Neuronal stem cell (in vitro differentiated cells): ENCODE measurements at regions not wholly inside any gene's neighbourhood (a gene's known extent, or its start where the extent isn't known, plus 50 kb on each side); places are given as distances from the start of the nearest gene placed in this dataset.

Source experiments
- DNase-seq: peaks from one replicate; pipeline ENCODE4 v3.0.0-alpha.2; 2013; ENCODE audit warnings: low spot score
- H2AFZ ChIP-seq: one replicate; pipeline ENCODE4 v1.6.1; 2013; ENCODE audit warnings: mild to moderate bottlenecking, low read length, inconsistent platforms
- H2AK5ac ChIP-seq: 2 replicates; pipeline ENCODE4 v1.6.1; 2013; ENCODE audit warnings: low read depth, mild to moderate bottlenecking, inconsistent platforms, low read length, moderate library complexity, mixed read lengths
- H2BK120ac ChIP-seq: 2 replicates; pipeline ENCODE4 v1.6.1; 2013; ENCODE audit warnings: low read depth, mild to moderate bottlenecking, inconsistent platforms, low read length, moderate library complexity, mixed read lengths
- H2BK12ac ChIP-seq: one replicate; pipeline ENCODE4 v1.6.1; 2013; ENCODE audit warnings: low read length, inconsistent platforms
- H2BK15ac ChIP-seq: 2 replicates; pipeline ENCODE4 v1.6.1; 2013; ENCODE audit warnings: mild to moderate bottlenecking, low read length, inconsistent platforms, mixed read lengths
- H2BK5ac ChIP-seq: one replicate; pipeline ENCODE4 v1.6.1; 2013; ENCODE audit warnings: inconsistent platforms, mild to moderate bottlenecking, low read length, moderate library complexity
- H3K14ac ChIP-seq: one replicate; pipeline ENCODE4 v1.6.1; 2013; ENCODE audit warnings: low read length, inconsistent platforms
- H3K18ac ChIP-seq: 2 replicates; pipeline ENCODE4 v1.6.1; 2013; ENCODE audit warnings: low read length, inconsistent platforms
- H3K23ac ChIP-seq: 2 replicates; pipeline ENCODE4 v1.6.1; 2013; ENCODE audit warnings: low read depth, mild to moderate bottlenecking, mixed read lengths, low read length, inconsistent platforms; ENCODE audit not compliant: poor library complexity
- H3K27ac ChIP-seq: replicated peaks from 3 replicates; pipeline ENCODE4 v1.5.1; 2013; ENCODE audit warnings: low read length, inconsistent platforms
- H3K27me3 ChIP-seq, 3 experiments: 2 replicates each; pipeline ENCODE4 v1.6.1; 2013; ENCODE audit warnings: low read length in 3 of 3, mild to moderate bottlenecking in 2 of 3, inconsistent platforms in 1 of 3, low read depth in 1 of 3, mixed read lengths in 1 of 3, moderate library complexity in 1 of 3; ENCODE audit not compliant: control insufficient read depth in 3 of 3, insufficient read depth in 3 of 3
- H3K36me3 ChIP-seq, 2 donors: replicated peaks in 1 of 2; 2 replicates each; pipeline ENCODE4 v1.6.1; 2013; ENCODE audit warnings: low read length in 2 of 2; ENCODE audit not compliant: control insufficient read depth in 2 of 2, insufficient read depth in 2 of 2
- H3K4ac ChIP-seq: 2 replicates; pipeline ENCODE4 v1.6.1; 2013; ENCODE audit warnings: inconsistent platforms, mild to moderate bottlenecking, low read length, moderate library complexity
- H3K4me1 ChIP-seq, 2 donors: 1 replicate in 1 of 2; 2 replicates in 1 of 2; pipeline ENCODE4 v1.6.1; 2013; ENCODE audit warnings: low read length in 2 of 2, low read depth in 1 of 2; ENCODE audit not compliant: control insufficient read depth in 2 of 2, insufficient read depth in 1 of 2
- H3K4me2 ChIP-seq: one replicate; pipeline ENCODE4 v1.6.1; 2013; ENCODE audit warnings: mild to moderate bottlenecking, low read length, inconsistent platforms; ENCODE audit not compliant: insufficient read depth, poor library complexity, severe bottlenecking
- H3K4me3 ChIP-seq, 2 donors: 2 replicates each; pipeline ENCODE4 v1.5.1; 2013; ENCODE audit warnings: low read length in 2 of 2, mild to moderate bottlenecking in 2 of 2, inconsistent platforms in 1 of 2, moderate library complexity in 1 of 2
- H3K79me1 ChIP-seq: one replicate; pipeline ENCODE4 v1.6.1; 2013; ENCODE audit warnings: low read depth, mild to moderate bottlenecking, inconsistent platforms, low read length, moderate library complexity
- H3K9ac ChIP-seq: one replicate; pipeline ENCODE4 v1.6.1; 2013; ENCODE audit warnings: mild to moderate bottlenecking, low read depth, low read length, inconsistent platforms; ENCODE audit not compliant: poor library complexity
- H3K9me3 ChIP-seq, 2 donors: replicated peaks in 1 of 2; 2 replicates each; pipeline versions ENCODE3 to v1.6.1; 2013; ENCODE audit warnings: low read length in 2 of 2, mild to moderate bottlenecking in 2 of 2, inconsistent platforms in 1 of 2, low read depth in 1 of 2, mixed read lengths in 1 of 2, moderate library complexity in 1 of 2; ENCODE audit not compliant: control insufficient read depth in 2 of 2, insufficient read depth in 1 of 2
- H4K8ac ChIP-seq: one replicate; pipeline ENCODE4 v1.6.1; 2013; ENCODE audit warnings: low read depth, mild to moderate bottlenecking, inconsistent platforms, low read length, moderate library complexity
- H4K91ac ChIP-seq: one replicate; pipeline ENCODE4 v1.6.1; 2013; ENCODE audit warnings: low read length, low read depth, mild to moderate bottlenecking, inconsistent platforms; ENCODE audit not compliant: poor library complexity
- WGBS, 2 donors: extraction: QIAGEN DNeasy Blood & Tissue Kit; methylation state at CpG; one replicate each; pipeline ENCODE4 v1.1.7; 2013; ENCODE audit warnings: missing lambda C conversion rate in 2 of 2, mixed read lengths in 1 of 2; ENCODE audit not compliant: insufficient read length in 2 of 2, insufficient replicate concordance in 1 of 2; ENCODE audit errors: extremely low coverage in 2 of 2; 5-methylcytosine and 5-hydroxymethylcytosine counted together

DNA sequence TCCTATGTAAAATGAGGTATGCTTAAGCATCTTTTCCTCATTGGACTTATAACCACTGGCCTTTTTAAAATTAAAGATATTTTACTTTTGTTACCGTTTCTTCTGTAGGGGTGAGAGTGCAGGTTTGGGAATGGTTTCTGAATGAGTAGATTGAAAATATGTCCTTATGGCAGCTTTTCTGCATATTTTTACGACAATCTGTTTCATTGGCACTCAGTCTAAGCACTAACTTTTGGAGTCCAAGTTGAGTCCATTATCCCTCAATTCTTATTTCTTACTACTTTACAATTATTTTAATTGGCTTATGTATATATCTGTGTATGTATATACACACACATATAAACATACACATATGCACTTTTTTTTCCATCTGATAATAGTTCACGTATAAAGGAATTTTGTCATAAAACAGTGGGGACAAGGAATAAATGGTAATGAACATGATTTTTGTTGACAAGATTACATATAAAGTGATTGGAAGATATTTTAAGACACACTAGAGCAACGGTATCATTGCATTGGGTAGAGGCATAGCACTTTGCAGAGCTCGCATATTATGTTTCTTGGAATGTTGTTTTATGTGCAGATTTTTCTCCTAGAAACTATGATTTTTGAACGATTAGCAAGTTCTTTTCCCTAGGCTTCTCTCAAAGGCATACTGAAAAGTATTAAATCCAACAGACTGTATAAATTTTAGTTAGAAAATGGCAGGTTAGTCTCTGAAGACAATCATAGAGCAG is 133.0 kb downstream of the FAT4 start:
- no peaks in the 10 kb centered on the region for H3K27me3 ChIP-seq

GRCh38 chr4:125456075-125456474 is 141.3 kb downstream of the FAT4 start:
- H2AFZ ChIP-seq, result no peak overlapping the region
- no peak overlapping the region for H4K8ac ChIP-seq
- no peak overlapping the region for H3K4ac ChIP-seq
- no peak overlapping the region for H3K23ac ChIP-seq
- H2AK5ac ChIP-seq, result no peak overlapping the region
- H3K36me3 ChIP-seq, result no peaks in the 10 kb centered on the region
- no peak overlapping the region for H2BK120ac ChIP-seq
- H3K27ac ChIP-seq, result no peak overlapping the region
- no peak overlapping the region for H2BK15ac ChIP-seq
- no peaks in the 10 kb centered on the region for H3K27me3 ChIP-seq
- no peaks in the 10 kb centered on the region for H3K9me3 ChIP-seq
- H3K79me1 ChIP-seq, result no peaks in the 10 kb centered on the region
- H3K4me1 ChIP-seq, result no peaks in the 10 kb centered on the region
- no peak overlapping the region for H3K14ac ChIP-seq
- H3K4me3 ChIP-seq, result no peak overlapping the region
- H2BK12ac ChIP-seq, result no peak overlapping the region
- H3K9ac ChIP-seq, result no peak overlapping the region
- H2BK5ac ChIP-seq, result no peak overlapping the region
- H4K91ac ChIP-seq, result no peak overlapping the region
- H3K18ac ChIP-seq, result no peak overlapping the region
- DNase-seq, result no peak
- no CpG with 5 or more reads among the region's 3 CpGs for WGBS, 2 donors
- no peak overlapping the region for H3K4me2 ChIP-seq

More for the DNA sequence above, 133.0 kb downstream of the FAT4 start:
- Histone ChIP-seq H2AK5ac (no peak overlapping the region), H2BK15ac (no peak overlapping the region), H3K36me3 (peaks cover 0 to 10% of the 10 kb centered on the region in 2 donors), H4K91ac (no peak overlapping the region), H3K4me2 (no peak overlapping the region), H3K79me1 (no peaks in the 10 kb centered on the region), H2AFZ (no peak overlapping the region), H3K9ac (no peak overlapping the region), H2BK5ac (no peak overlapping the region), H2BK120ac (no peak overlapping the region), H3K14ac (no peak overlapping the region), H4K8ac (no peak overlapping the region), H2BK12ac (no peak overlapping the region), H3K9me3 (no peaks in the 10 kb centered on the region), H3K27ac (no peak overlapping the region), H3K4me3 (no peak overlapping the region), H3K4me1 (no peaks in the 10 kb centered on the region), H3K18ac (no peak overlapping the region), H3K23ac (no peak overlapping the region), H3K4ac (no peak overlapping the region)
- WGBS, 2 donors, result no CpG with 5 or more reads among the region's 6 CpGs
- no peak for DNase-seq

- no peak overlapping the region for H3K23ac ChIP-seq
- no peaks in the 10 kb centered on the region for H3K27me3 ChIP-seq
- H2BK5ac ChIP-seq, result no peak overlapping the region
- no peak for DNase-seq
- H3K14ac ChIP-seq, result no peak overlapping the region
- H3K36me3 ChIP-seq, result no peaks in the 10 kb centered on the region
- no peaks in the 10 kb centered on the region for H3K79me1 ChIP-seq
- no peaks in the 10 kb centered on the region for H3K9me3 ChIP-seq
- H2BK12ac ChIP-seq, result no peak overlapping the region
- no CpG with 5 or more reads among the region's 1 CpG for WGBS, 2 donors
- H2BK15ac ChIP-seq, result no peak overlapping the region
- H3K4ac ChIP-seq, result no peak overlapping the region
- no peak overlapping the region for H4K91ac ChIP-seq
- H3K4me2 ChIP-seq, result no peak overlapping the region
- H2BK120ac ChIP-seq, result no peak overlapping the region
- H3K27ac ChIP-seq, result no peak overlapping the region
- H3K9ac ChIP-seq, result no peak overlapping the region
- H2AFZ ChIP-seq, result no peak overlapping the region
- H3K18ac ChIP-seq, result no peak overlapping the region
- H2AK5ac ChIP-seq, result no peak overlapping the region
- no peaks in the 10 kb centered on the region for H3K4me1 ChIP-seq
- no peak overlapping the region for H3K4me3 ChIP-seq
- no peak overlapping the region for H4K8ac ChIP-seq
These were observed 144.8 kb downstream of the FAT4 start for GRCh38 chr4:125459531-125459930.

GRCh38 chr4:125461676-125462363 is 147.1 kb downstream of the FAT4 start:
- no peak overlapping the region for H3K4me2 ChIP-seq
- no peak overlapping the region for H3K18ac ChIP-seq
- H2BK5ac ChIP-seq, result no peak overlapping the region
- H3K4ac ChIP-seq, result no peak overlapping the region
- no peaks in the 10 kb centered on the region for H3K4me1 ChIP-seq
- no peak overlapping the region for H2AFZ ChIP-seq
- H4K8ac ChIP-seq, result no peak overlapping the region
- DNase-seq, result no peak
- H3K14ac ChIP-seq, result no peak overlapping the region
- H3K27me3 ChIP-seq, result no peaks in the 10 kb centered on the region
- no peak overlapping the region for H4K91ac ChIP-seq
- H2AK5ac ChIP-seq, result no peak overlapping the region
- no peak overlapping the region for H2BK15ac ChIP-seq
- no peaks in the 10 kb centered on the region for H3K9me3 ChIP-seq
- no CpG with 5 or more reads among the region's 3 CpGs for WGBS, 2 donors
- H3K4me3 ChIP-seq, result no peak overlapping the region
- no peak overlapping the region for H2BK120ac ChIP-seq
- no peak overlapping the region for H3K23ac ChIP-seq
- no peak overlapping the region for H2BK12ac ChIP-seq
- H3K9ac ChIP-seq, result no peak overlapping the region
- no peaks in the 10 kb centered on the region for H3K79me1 ChIP-seq
- no peaks in the 10 kb centered on the region for H3K36me3 ChIP-seq
- no peak overlapping the region for H3K27ac ChIP-seq
